Small intestine (tissue), 7 donors: ENCODE measurements at regions not wholly inside any gene's neighbourhood (a gene's known extent, or its start where the extent isn't known, plus 50 kb on each side); places are given as distances from the start of the nearest gene placed in this dataset.

Experiments
- DNase-seq, 2 donors: peaks; one replicate each; pipeline versions ENCODE4 v3.0.0 to v3.0.0-alpha.2; 2013
- FAIRE-seq: peaks from 2 replicates; lab custom pipeline; 2012; peaks lifted over from hg19 to GRCh38; lab: Jason Lieb, UNC
- H3K27ac ChIP-seq, 3 donors: one replicate each; pipeline ENCODE4 v1.5.1; 2013; ENCODE audit warnings: low read length in 2 of 3, mild to moderate bottlenecking in 2 of 3, control low read depth in 1 of 3, inconsistent platforms in 1 of 3, low read depth in 1 of 3, moderate library complexity in 1 of 3
- H3K27me3 ChIP-seq, 3 donors: one replicate each; pipeline ENCODE4 v1.6.1; 2013; ENCODE audit warnings: low read length in 3 of 3, inconsistent platforms in 1 of 3; ENCODE audit not compliant: control insufficient read depth in 3 of 3, insufficient read depth in 3 of 3
- H3K36me3 ChIP-seq, 3 donors: one replicate each; pipeline ENCODE4 v1.6.1; 2013; ENCODE audit warnings: low read length in 3 of 3, inconsistent platforms in 1 of 3, low read depth in 1 of 3, mild to moderate bottlenecking in 1 of 3, moderate library complexity in 1 of 3; ENCODE audit not compliant: control insufficient read depth in 3 of 3, insufficient read depth in 2 of 3
- H3K4me1 ChIP-seq, 3 donors: one replicate each; pipeline ENCODE4 v1.6.1; 2013; ENCODE audit warnings: low read length in 2 of 3, inconsistent platforms in 1 of 3, low read depth in 1 of 3, mild to moderate bottlenecking in 1 of 3, moderate library complexity in 1 of 3; ENCODE audit not compliant: control insufficient read depth in 3 of 3, insufficient read depth in 2 of 3
- H3K4me3 ChIP-seq, 3 donors: one replicate each; pipeline ENCODE4 v1.5.1; 2013; ENCODE audit warnings: low read length in 3 of 3, control low read depth in 1 of 3, inconsistent platforms in 1 of 3, low read depth in 1 of 3, mild to moderate bottlenecking in 1 of 3, moderate library complexity in 1 of 3
- H3K9me3 ChIP-seq, 2 donors: one replicate each; pipeline ENCODE4 v1.6.1; 2013; ENCODE audit warnings: low read depth in 1 of 2, low read length in 1 of 2; ENCODE audit not compliant: control insufficient read depth in 2 of 2, insufficient read depth in 1 of 2
- whole genome bisulfite sequencing, 3 donors: extraction: QIAGEN DNeasy Blood & Tissue Kit; methylation state at CpG; one replicate each; pipeline ENCODE4 v1.1.7; 2013; 5-methylcytosine and 5-hydroxymethylcytosine counted together
- donor health status: healthy with polysubstance abuse.
- donor health status: control.
- donor health status: control.
- donor health status: Bipolar disorder and iron deficiency.
- donor health status: healthy.

- Histone ChIP-seq H3K4me3 (no peak overlapping the region), H3K27me3 (no peaks in the 10 kb centered on the region), H3K36me3 (no peaks in the 10 kb centered on the region), H3K27ac (no peak overlapping the region), H3K4me1 (no peaks in the 10 kb centered on the region), H3K9me3 (no peaks in the 10 kb centered on the region)
- DNase-seq (no peak), FAIRE-seq (no peak)
- 51 to 75% (median 58%) methylated on average over 2 of the region's 2 CpGs for WGBS, 3 donors
Observed at GRCh38 chr3:22900296-22900695, 302.8 kb upstream of the UBE2E2 start.

GRCh38 chr3:22901684-22902083, 301.4 kb upstream of the UBE2E2 start:
- Histone ChIP-seq H3K27me3 (no peaks in the 10 kb centered on the region), H3K4me3 (no peak overlapping the region), H3K27ac (no peak overlapping the region), H3K36me3 (no peaks in the 10 kb centered on the region), H3K9me3 (no peaks in the 10 kb centered on the region), H3K4me1 (no peaks in the 10 kb centered on the region)
- FAIRE-seq: no peak
- DNase-seq: no peak

GRCh38 chr3:22907161-22907780, 295.9 kb upstream of the UBE2E2 start:
- no peak overlapping the region for H3K4me3 ChIP-seq
- DNase-seq: no peak
- FAIRE-seq: no peak
- no peak overlapping the region for H3K27ac ChIP-seq
- no peaks in the 10 kb centered on the region for H3K36me3 ChIP-seq
- H3K4me1 ChIP-seq: no peaks in the 10 kb centered on the region
- no peaks in the 10 kb centered on the region for H3K9me3 ChIP-seq
- no peaks in the 10 kb centered on the region for H3K27me3 ChIP-seq
- 80 to 89% (median 83%) methylated on average over 1 of the region's 1 CpG for WGBS, 3 donors

GRCh38 chr3:22907796-22908195, 295.3 kb upstream of the UBE2E2 start:
- H3K27ac ChIP-seq: no peak overlapping the region
- FAIRE-seq: no peak
- H3K4me3 ChIP-seq: no peak overlapping the region
- H3K36me3 ChIP-seq: no peaks in the 10 kb centered on the region
- 68 to 73% (median 72%) methylated on average over 2 of the region's 2 CpGs for WGBS, 3 donors
- H3K9me3 ChIP-seq: no peaks in the 10 kb centered on the region
- H3K4me1 ChIP-seq: no peaks in the 10 kb centered on the region
- DNase-seq: no peak
- no peaks in the 10 kb centered on the region for H3K27me3 ChIP-seq

- no peak for DNase-seq
- 43 to 61% (median 52%) methylated on average over 3 of the region's 3 CpGs for WGBS, 3 donors
- no peak for FAIRE-seq
Observed at GRCh38 chr3:22908989-22909507, 294.1 kb upstream of the UBE2E2 start.

GRCh38 chr3:22916933-22917332, 286.2 kb upstream of the UBE2E2 start:
- 45 to 58% (median 52%) methylated on average over 2 of the region's 2 CpGs for WGBS, 3 donors
- DNase-seq (no peak), FAIRE-seq (no peak)
- Histone ChIP-seq H3K9me3 (no peaks in the 10 kb centered on the region), H3K4me3 (no peak overlapping the region), H3K27me3 (no peaks in the 10 kb centered on the region), H3K27ac (no peak overlapping the region), H3K4me1 (no peaks in the 10 kb centered on the region), H3K36me3 (no peaks in the 10 kb centered on the region)

More at GRCh38 chr3:22908989-22909507, 294.1 kb upstream of the UBE2E2 start:
- Histone ChIP-seq H3K27me3 (no peaks in the 10 kb centered on the region), H3K27ac (no peak overlapping the region), H3K36me3 (no peaks in the 10 kb centered on the region), H3K9me3 (no peaks in the 10 kb centered on the region), H3K4me3 (no peak overlapping the region), H3K4me1 (no peaks in the 10 kb centered on the region)

- FAIRE-seq (no peak), DNase-seq (no peak)
- Histone ChIP-seq H3K27ac (no peak overlapping the region), H3K4me1 (no peaks in the 10 kb centered on the region), H3K36me3 (no peaks in the 10 kb centered on the region), H3K27me3 (no peaks in the 10 kb centered on the region), H3K9me3 (no peaks in the 10 kb centered on the region), H3K4me3 (no peak overlapping the region)
- WGBS, 3 donors: 49 to 77% (median 55%) methylated on average over 3 of the region's 3 CpGs
Observed at GRCh38 chr3:22920006-22920405, 283.1 kb upstream of the UBE2E2 start.

- DNase-seq (no peak), FAIRE-seq (no peak)
- WGBS, 3 donors: 28 to 34% (median 30%) methylated on average over 3 of the region's 3 CpGs
- Histone ChIP-seq H3K27ac (no peak overlapping the region), H3K36me3 (no peaks in the 10 kb centered on the region), H3K27me3 (no peaks in the 10 kb centered on the region), H3K9me3 (no peaks in the 10 kb centered on the region), H3K4me1 (no peaks in the 10 kb centered on the region), H3K4me3 (no peak overlapping the region)
Observed at GRCh38 chr3:22922317-22922716, 280.8 kb upstream of the UBE2E2 start.

GRCh38 chr3:22923711-22924110, 279.4 kb upstream of the UBE2E2 start:
- no peak for FAIRE-seq
- no peak overlapping the region for H3K4me3 ChIP-seq
- 72 to 82% (median 79%) methylated on average over 2 of the region's 2 CpGs for WGBS, 3 donors

More at GRCh38 chr3:22923711-22924110, 279.4 kb upstream of the UBE2E2 start:
- Histone ChIP-seq H3K9me3 (no peaks in the 10 kb centered on the region), H3K27me3 (no peaks in the 10 kb centered on the region), H3K4me1 (no peaks in the 10 kb centered on the region), H3K36me3 (no peaks in the 10 kb centered on the region), H3K27ac (no peak overlapping the region)
- DNase-seq: no peak
